ENCODE measurements at regions not wholly inside any gene's neighbourhood (a gene's known extent, or its start where the extent isn't known, plus 50 kb on each side); places are given as distances from the start of the nearest gene placed in this dataset.

- DNase-seq, result no peak
- peaks cover 2% of the 10 kb centered on the region for H3K9me3 Mint-ChIP-seq (ENCODE audit: unreplicated experiment)
- peaks cover 34% of the 10 kb centered on the region for H3K4me1 Mint-ChIP-seq (ENCODE audit: low read depth, unreplicated experiment)
- no peak overlapping the region for H3K4me3 Mint-ChIP-seq (ENCODE audit: unreplicated experiment)
- no peaks in the 10 kb centered on the region for H3K27me3 Mint-ChIP-seq (ENCODE audit: unreplicated experiment)
- no peaks in the 10 kb centered on the region for H3K36me3 Mint-ChIP-seq (ENCODE audit: unreplicated experiment)
- H3K27ac Mint-ChIP-seq (ENCODE audit: unreplicated experiment), result no peak overlapping the region
- TF ChIP-seq CTCF (IDR thresholded peaks at IDR 0.05; ENCODE audit: partially characterized antibody, unreplicated experiment), result no peak
Observed at GRCh38 chr16:48052731-48053417, 102.9 kb downstream of the ABCC12 start.

- Mint-ChIP-seq H3K27ac (ENCODE audit: unreplicated experiment) (no peak overlapping the region), H3K36me3 (ENCODE audit: unreplicated experiment) (no peaks in the 10 kb centered on the region), H3K27me3 (ENCODE audit: unreplicated experiment) (no peaks in the 10 kb centered on the region), H3K4me1 (ENCODE audit: low read depth, unreplicated experiment) (peaks cover 21% of the 10 kb centered on the region), H3K4me3 (ENCODE audit: unreplicated experiment) (no peak overlapping the region), H3K9me3 (ENCODE audit: unreplicated experiment) (no peaks in the 10 kb centered on the region)
- TF ChIP-seq CTCF (IDR thresholded peaks at IDR 0.05; ENCODE audit: partially characterized antibody, unreplicated experiment), result no peak
- DNase-seq, result no peak
Observed at GRCh38 chr16:48050871-48051270, 104.9 kb downstream of the ABCC12 start.

GRCh38 chr16:48049847-48050246 lies 105.9 kb downstream of the ABCC12 start:
- no peaks in the 10 kb centered on the region for H3K9me3 Mint-ChIP-seq (ENCODE audit: unreplicated experiment)
- H3K4me1 Mint-ChIP-seq (ENCODE audit: low read depth, unreplicated experiment), result peaks cover 14% of the 10 kb centered on the region
- TF ChIP-seq CTCF (IDR thresholded peaks at IDR 0.05; ENCODE audit: partially characterized antibody, unreplicated experiment), result no peak
- no peaks in the 10 kb centered on the region for H3K36me3 Mint-ChIP-seq (ENCODE audit: unreplicated experiment)
- no peak overlapping the region for H3K27ac Mint-ChIP-seq (ENCODE audit: unreplicated experiment)
- H3K27me3 Mint-ChIP-seq (ENCODE audit: unreplicated experiment), result no peaks in the 10 kb centered on the region
- DNase-seq, result no peak
- H3K4me3 Mint-ChIP-seq (ENCODE audit: unreplicated experiment), result no peak overlapping the region

GRCh38 chr16:48047720-48048119 lies 108.1 kb downstream of the ABCC12 start:
- TF ChIP-seq CTCF (IDR thresholded peaks at IDR 0.05; ENCODE audit: partially characterized antibody, unreplicated experiment), result no peak
- Mint-ChIP-seq H3K27me3 (ENCODE audit: unreplicated experiment) (no peaks in the 10 kb centered on the region), H3K4me3 (ENCODE audit: unreplicated experiment) (no peak overlapping the region), H3K9me3 (ENCODE audit: unreplicated experiment) (no peaks in the 10 kb centered on the region), H3K27ac (ENCODE audit: unreplicated experiment) (no peak overlapping the region), H3K36me3 (ENCODE audit: unreplicated experiment) (no peaks in the 10 kb centered on the region), H3K4me1 (ENCODE audit: low read depth, unreplicated experiment) (peaks cover 4% of the 10 kb centered on the region)
- no peak for DNase-seq

GRCh38 chr16:48047241-48047640 lies 108.6 kb downstream of the ABCC12 start:
- no peak for TF ChIP-seq CTCF (IDR thresholded peaks at IDR 0.05; ENCODE audit: partially characterized antibody, unreplicated experiment)
- H3K36me3 Mint-ChIP-seq (ENCODE audit: unreplicated experiment), result no peaks in the 10 kb centered on the region
- H3K4me3 Mint-ChIP-seq (ENCODE audit: unreplicated experiment), result no peak overlapping the region
- H3K9me3 Mint-ChIP-seq (ENCODE audit: unreplicated experiment), result no peaks in the 10 kb centered on the region
- no peak for DNase-seq
- H3K27me3 Mint-ChIP-seq (ENCODE audit: unreplicated experiment), result no peaks in the 10 kb centered on the region
- no peak overlapping the region for H3K27ac Mint-ChIP-seq (ENCODE audit: unreplicated experiment)
- H3K4me1 Mint-ChIP-seq (ENCODE audit: low read depth, unreplicated experiment), result no peaks in the 10 kb centered on the region

All from glutamatergic neuron (in vitro differentiated cells).